KG1 (cell line): ENCODE measurements at regions not wholly inside any gene's neighbourhood (a gene's known extent, or its start where the extent isn't known, plus 50 kb on each side); places are given as distances from the start of the nearest gene placed in this dataset.
A peak's percentile ranks its signal among the peaks of the same experiment; 100 is the strongest.
"Not testable (repeated sequence)": the region's sequence is repeated elsewhere in the genome, so short reads cannot be mapped to it uniquely, and the experiment has no call there.

Source experiments
- DNase-seq: peaks from one replicate; lab custom pipeline; 2025; lab: John Stamatoyannopoulos, UW

GRCh38 chr4:52373650-52374049 is 285.5 kb downstream of the USP46 start:
- DNase-seq = no peak

- DNase-seq = no peak
Measured at GRCh38 chr4:52374877-52375276, 284.2 kb downstream of the USP46 start.

- DNase-seq = peak; percentile 17
Measured at GRCh38 chr4:52376132-52376704, 282.9 kb downstream of the USP46 start.

- DNase-seq = no peak
Measured at GRCh38 chr4:52377563-52377962, 281.5 kb downstream of the USP46 start.

GRCh38 chr4:52407545-52407944 is 251.6 kb downstream of the USP46 start:
- no peak for DNase-seq

GRCh38 chr4:52408032-52408431 is 251.1 kb downstream of the USP46 start:
- no peak for DNase-seq

- DNase-seq = no peak
Measured at GRCh38 chr4:52408471-52408870, 250.6 kb downstream of the USP46 start.

- DNase-seq = not testable (repeated sequence)
Measured at GRCh38 chr4:52409766-52410165, 249.3 kb downstream of the USP46 start.

- DNase-seq = no peak
Measured at GRCh38 chr4:52410971-52411370, 248.1 kb downstream of the USP46 start.

- DNase-seq = no peak
Measured at GRCh38 chr4:52420330-52420729, 238.8 kb downstream of the USP46 start.

GRCh38 chr4:52421811-52422213 is 237.3 kb downstream of the USP46 start:
- DNase-seq = no peak

GRCh38 chr4:52423967-52424366 is 235.1 kb downstream of the USP46 start:
- no peak for DNase-seq

- DNase-seq = no peak
Measured at GRCh38 chr4:52425751-52426326, 233.3 kb downstream of the USP46 start.

GRCh38 chr4:52431410-52431809 is 227.7 kb downstream of the USP46 start:
- no peak for DNase-seq

- DNase-seq = no peak
Measured at GRCh38 chr4:52431869-52432268, 227.2 kb downstream of the USP46 start.

GRCh38 chr4:52442524-52442923 is 216.6 kb downstream of the USP46 start:
- DNase-seq = not testable (repeated sequence)

GRCh38 chr4:52472444-52472843 is 186.7 kb downstream of the USP46 start:
- DNase-seq = no peak

GRCh38 chr4:52477191-52477780 is 181.8 kb downstream of the USP46 start:
- no peak for DNase-seq

GRCh38 chr4:52483186-52483890 is 175.8 kb downstream of the USP46 start:
- DNase-seq = no peak

- DNase-seq = no peak
Measured at GRCh38 chr4:52507774-52508173, 151.3 kb downstream of the USP46 start.

GRCh38 chr4:52510939-52511565 is 148.0 kb downstream of the USP46 start:
- no peak for DNase-seq

GRCh38 chr4:52511825-52512224 is 147.3 kb downstream of the USP46 start:
- no peak for DNase-seq

GRCh38 chr4:52512291-52512690 is 146.8 kb downstream of the USP46 start:
- DNase-seq = no peak
